CD14-positive monocyte (primary cell): ENCODE measurements at regions not wholly inside any gene's neighbourhood (a gene's known extent, or its start where the extent isn't known, plus 50 kb on each side); places are given as distances from the start of the nearest gene placed in this dataset.

Source experiments
- DNase-seq, 3 donors: peaks; one replicate each; pipeline ENCODE4 v3.0.0-alpha.2; 2011 to 2022
- H2AFZ ChIP-seq: 2 replicates; pipeline ENCODE4 v1.6.0; 2012; ENCODE audit warnings: mild to moderate bottlenecking, low read depth, low read length, inconsistent platforms; ENCODE audit not compliant: insufficient read depth, poor library complexity, severe bottlenecking
- H3K27ac ChIP-seq, 2 donors: 1 replicate in 1 of 2; 2 replicates in 1 of 2; pipeline ENCODE4 v1.5.1; 2012 to 2013; ENCODE audit warnings: low read length in 2 of 2, control low read depth in 1 of 2, inconsistent platforms in 1 of 2, low read depth in 1 of 2, mild to moderate bottlenecking in 1 of 2
- H3K27me3 ChIP-seq, 2 donors: one replicate each; pipeline versions ENCODE4 v1.6.0 to v1.6.1; 2011 to 2013; ENCODE audit warnings: low read length in 2 of 2; ENCODE audit not compliant: control insufficient read depth in 2 of 2, insufficient read depth in 2 of 2
- H3K36me3 ChIP-seq, 2 donors: replicated peaks in 1 of 2; 1 replicate in 1 of 2; 2 replicates in 1 of 2; pipeline versions ENCODE4 v1.5.1 to v1.6.1; 2012 to 2013; ENCODE audit warnings: low read length in 2 of 2, control low read depth in 1 of 2, inconsistent platforms in 1 of 2, mild to moderate bottlenecking in 1 of 2; ENCODE audit not compliant: insufficient read depth in 2 of 2, control insufficient read depth in 1 of 2
- H3K4me1 ChIP-seq, 2 donors: 1 replicate in 1 of 2; 2 replicates in 1 of 2; pipeline versions ENCODE4 v1.5.1 to v1.6.1; 2012 to 2013; ENCODE audit warnings: low read length in 2 of 2, control low read depth in 1 of 2, inconsistent platforms in 1 of 2, mild to moderate bottlenecking in 1 of 2, moderate library complexity in 1 of 2; ENCODE audit not compliant: insufficient read depth in 2 of 2, control insufficient read depth in 1 of 2
- H3K4me2 ChIP-seq: replicated peaks from 2 replicates; pipeline ENCODE3; 2012; ENCODE audit warnings: low read length, moderate library complexity, mild to moderate bottlenecking; ENCODE audit not compliant: poor library complexity, severe bottlenecking; ENCODE audit errors: extremely low read depth
- H3K4me3 ChIP-seq, 3 experiments: fragments of 200-600 bp in 1 of 3; sonication (generic) in 1 of 3; replicated peaks in 1 of 3; 1 replicate in 2 of 3; 2 replicates in 1 of 3; pipeline ENCODE4 v1.5.1; 2011 to 2013; ENCODE audit warnings: low read length in 3 of 3, mild to moderate bottlenecking in 3 of 3, control low read depth in 2 of 3, low read depth in 2 of 3, inconsistent platforms in 1 of 3, moderate library complexity in 1 of 3
- H3K79me2 ChIP-seq: 2 replicates; pipeline ENCODE4 v1.6.0; 2012; ENCODE audit warnings: mild to moderate bottlenecking, control low read depth, inconsistent platforms, low read length, moderate library complexity; ENCODE audit not compliant: insufficient read depth
- H3K9ac ChIP-seq: 2 replicates; pipeline ENCODE4 v1.6.0; 2017; ENCODE audit warnings: low read length, mild to moderate bottlenecking; ENCODE audit not compliant: insufficient read depth, poor library complexity, severe bottlenecking
- H3K9me3 ChIP-seq, 2 donors: replicated peaks in 1 of 2; 1 replicate in 1 of 2; 2 replicates in 1 of 2; pipeline versions ENCODE4 v1.5.1 to v1.6.1; 2012 to 2013; ENCODE audit warnings: low read length in 2 of 2, control low read depth in 1 of 2; ENCODE audit not compliant: control insufficient read depth in 1 of 2, insufficient read depth in 1 of 2
- H4K20me1 ChIP-seq: 2 replicates; pipeline ENCODE4 v1.6.0; 2012; ENCODE audit warnings: mild to moderate bottlenecking, low read length, control low read depth, moderate library complexity; ENCODE audit not compliant: insufficient read depth
- H3K27ac Mint-ChIP-seq, 7 donors: one replicate each; pipeline ENCODE4 v1.8.0; 2020; ENCODE audit warnings: mild to moderate bottlenecking in 7 of 7, mixed read lengths in 7 of 7, moderate library complexity in 6 of 7, inconsistent platforms in 2 of 7
- H3K27me3 Mint-ChIP-seq, 3 donors: one replicate each; pipeline ENCODE4 v1.8.0; 2021 to 2022; ENCODE audit warnings: low read depth in 3 of 3, mild to moderate bottlenecking in 3 of 3, mixed read lengths in 3 of 3, moderate library complexity in 3 of 3, inconsistent platforms in 1 of 3
- H3K36me3 Mint-ChIP-seq, 2 donors: one replicate each; pipeline ENCODE4 v1.8.0; 2020; ENCODE audit warnings: mixed read lengths in 2 of 2, inconsistent platforms in 1 of 2, mild to moderate bottlenecking in 1 of 2
- H3K4me1 Mint-ChIP-seq: one replicate; pipeline ENCODE4 v1.8.0; 2020; ENCODE audit warnings: mild to moderate bottlenecking, mixed read lengths
- H3K4me3 Mint-ChIP-seq, 2 donors: one replicate each; pipeline ENCODE4 v1.8.0; 2020; ENCODE audit warnings: mild to moderate bottlenecking in 2 of 2, mixed read lengths in 2 of 2, moderate library complexity in 1 of 2
- H3K9me3 Mint-ChIP-seq, 7 donors: one replicate each; pipeline ENCODE4 v1.8.0; 2020 to 2022; ENCODE audit warnings: mixed read lengths in 7 of 7, mild to moderate bottlenecking in 6 of 7, moderate library complexity in 6 of 7, inconsistent platforms in 2 of 7
- WGBS: methylation state at CpG from one replicate; pipeline ENCODE4 v1.1.5; 2013; ENCODE audit warnings: missing lambda C conversion rate; ENCODE audit not compliant: insufficient coverage; 5-methylcytosine and 5-hydroxymethylcytosine counted together
- intact Hi-C, 2 donors: fragments of 100-400 bp; cut with micrococcal nuclease; formaldehyde crosslinking; loops; one replicate each; pipeline versions ENCODE4 v1.15.0 to v1.15.1; 2023
- TF ChIP-seq, protein P1 (sequence below): fragments of 200-600 bp; IDR thresholded peaks from one replicate; pipeline ENCODE4 v1.8.0; 2022; ENCODE audit warnings: antibody characterized with exemption, mild to moderate bottlenecking

DNA sequence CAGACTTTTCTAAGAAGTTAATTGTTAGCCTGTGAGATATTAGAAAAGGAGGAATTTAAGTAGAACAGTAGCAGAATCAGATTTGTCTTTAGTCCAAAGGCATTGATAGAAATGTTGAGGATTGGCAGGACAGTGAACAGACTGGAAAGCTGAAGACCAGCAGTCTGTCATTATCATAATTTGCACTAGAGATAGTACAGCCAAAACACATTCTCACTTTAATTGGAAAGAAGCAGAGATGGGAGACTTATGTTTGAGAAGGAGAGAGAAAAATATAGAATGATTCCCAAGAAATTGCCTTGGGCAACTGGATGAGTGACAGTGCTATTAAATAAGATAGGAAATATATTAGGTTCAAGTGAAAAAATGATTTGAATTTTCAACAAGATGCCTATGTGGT, 755.5 kb downstream of the SLITRK5 start:
- Mint-ChIP-seq H3K9me3 (peaks cover 4 to 11% (median 9%) of the 10 kb centered on the region in 7 donors), H3K4me1 (no peaks in the 10 kb centered on the region), H3K4me3 (no peak overlapping the region), H3K27me3 (peaks cover 0 to 2% (median 0%) of the 10 kb centered on the region in 3 donors), H3K36me3 (no peaks in the 10 kb centered on the region), H3K27ac (no peak overlapping the region)
- DNase-seq: no peak
- Histone ChIP-seq H4K20me1 (no peaks in the 10 kb centered on the region), H3K4me1 (no peaks in the 10 kb centered on the region), H3K36me3 (no peaks in the 10 kb centered on the region), H3K9me3 (peaks cover 8 to 12% of the 10 kb centered on the region in 2 donors), H3K27me3 (no peaks in the 10 kb centered on the region), H3K4me3 (no peak overlapping the region), H3K9ac (no peak overlapping the region), H3K79me2 (no peaks in the 10 kb centered on the region), H2AFZ (no peak overlapping the region), H3K4me2 (no peak overlapping the region), H3K27ac (no peak overlapping the region)
- intact Hi-C loops: no loop called here
- TF ChIP-seq, protein P1, sequence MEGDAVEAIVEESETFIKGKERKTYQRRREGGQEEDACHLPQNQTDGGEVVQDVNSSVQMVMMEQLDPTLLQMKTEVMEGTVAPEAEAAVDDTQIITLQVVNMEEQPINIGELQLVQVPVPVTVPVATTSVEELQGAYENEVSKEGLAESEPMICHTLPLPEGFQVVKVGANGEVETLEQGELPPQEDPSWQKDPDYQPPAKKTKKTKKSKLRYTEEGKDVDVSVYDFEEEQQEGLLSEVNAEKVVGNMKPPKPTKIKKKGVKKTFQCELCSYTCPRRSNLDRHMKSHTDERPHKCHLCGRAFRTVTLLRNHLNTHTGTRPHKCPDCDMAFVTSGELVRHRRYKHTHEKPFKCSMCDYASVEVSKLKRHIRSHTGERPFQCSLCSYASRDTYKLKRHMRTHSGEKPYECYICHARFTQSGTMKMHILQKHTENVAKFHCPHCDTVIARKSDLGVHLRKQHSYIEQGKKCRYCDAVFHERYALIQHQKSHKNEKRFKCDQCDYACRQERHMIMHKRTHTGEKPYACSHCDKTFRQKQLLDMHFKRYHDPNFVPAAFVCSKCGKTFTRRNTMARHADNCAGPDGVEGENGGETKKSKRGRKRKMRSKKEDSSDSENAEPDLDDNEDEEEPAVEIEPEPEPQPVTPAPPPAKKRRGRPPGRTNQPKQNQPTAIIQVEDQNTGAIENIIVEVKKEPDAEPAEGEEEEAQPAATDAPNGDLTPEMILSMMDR: no peak

DNA sequence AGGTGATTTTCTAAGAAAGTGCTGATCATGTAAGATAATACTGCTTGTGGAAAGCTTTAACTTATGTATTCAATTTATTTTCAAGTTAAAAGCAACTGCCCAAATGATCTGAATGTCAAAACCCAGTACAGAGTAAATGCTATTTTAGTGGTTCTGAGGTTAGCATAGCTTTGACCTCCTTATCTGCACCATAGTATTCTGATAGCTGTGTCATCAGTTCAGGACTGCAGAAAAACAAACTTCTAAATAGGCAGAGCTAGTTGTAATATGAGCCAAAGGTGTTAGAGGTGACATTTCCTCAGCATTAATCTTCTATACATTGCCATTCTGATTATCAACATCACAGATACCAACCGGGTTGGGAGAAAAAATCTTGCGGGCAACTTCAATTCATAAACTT, 758.7 kb downstream of the SLITRK5 start:
- Histone ChIP-seq H3K4me2 (no peak overlapping the region), H3K27ac (no peak overlapping the region), H3K4me3 (no peak overlapping the region), H3K79me2 (no peaks in the 10 kb centered on the region), H3K4me1 (no peaks in the 10 kb centered on the region), H2AFZ (no peak overlapping the region), H3K36me3 (no peaks in the 10 kb centered on the region), H4K20me1 (no peaks in the 10 kb centered on the region), H3K9ac (no peak overlapping the region), H3K27me3 (no peaks in the 10 kb centered on the region), H3K9me3 (peaks cover 9 to 14% of the 10 kb centered on the region in 2 donors)
- intact Hi-C loops: no loop called here
- Mint-ChIP-seq H3K27ac (no peak overlapping the region), H3K9me3 (peaks cover 5 to 18% (median 11%) of the 10 kb centered on the region in 7 donors), H3K36me3 (no peaks in the 10 kb centered on the region), H3K4me1 (no peaks in the 10 kb centered on the region), H3K4me3 (no peak overlapping the region), H3K27me3 (no peaks in the 10 kb centered on the region)
- no peak for DNase-seq
- 88% methylated on average over 2 of the region's 2 CpGs for WGBS
- TF ChIP-seq, protein P1: no peak
